ENCODE measurements at regions not wholly inside any gene's neighbourhood (a gene's known extent, or its start where the extent isn't known, plus 50 kb on each side); places are given as distances from the start of the nearest gene placed in this dataset.

GRCh38 chr14:53491884-53492277 is 338.8 kb upstream of the DDHD1 start:
- Histone ChIP-seq H2AFZ (ENCODE audit: insufficient read depth, low read depth, low read length, poor library complexity, severe bottlenecking) (no peak overlapping the region), H3K4me3 (replicated peaks in 1 of 3; ENCODE audit: low read depth in 2 of 3, low read length in 3 of 3) (no peak overlapping the region), H3K9ac (ENCODE audit: insufficient read depth, low read length, poor library complexity, severe bottlenecking) (no peak overlapping the region), H3K4me1 (ENCODE audit: control insufficient read depth in 1 of 2, insufficient read depth in 2 of 2, low read length in 2 of 2) (no peaks in the 10 kb centered on the region), H3K27ac (ENCODE audit: low read depth in 1 of 2, low read length in 2 of 2) (no peak overlapping the region), H3K79me2 (ENCODE audit: insufficient read depth, low read length) (no peaks in the 10 kb centered on the region), H4K20me1 (ENCODE audit: insufficient read depth, low read length) (no peaks in the 10 kb centered on the region), H3K27me3 (ENCODE audit: control insufficient read depth in 2 of 2, insufficient read depth in 2 of 2, low read length in 2 of 2) (no peaks in the 10 kb centered on the region), H3K4me2 (replicated peaks; ENCODE audit: extremely low read depth, low read length, poor library complexity, severe bottlenecking) (no peak overlapping the region), H3K36me3 (replicated peaks in 1 of 2; ENCODE audit: control insufficient read depth in 1 of 2, insufficient read depth in 2 of 2, low read length in 2 of 2) (no peaks in the 10 kb centered on the region), H3K9me3 (replicated peaks in 1 of 2; ENCODE audit: control insufficient read depth in 1 of 2, insufficient read depth in 1 of 2, low read length in 2 of 2) (no peaks in the 10 kb centered on the region)
- Mint-ChIP-seq H3K36me3 (no peaks in the 10 kb centered on the region), H3K27ac (no peak overlapping the region), H3K4me1 (no peaks in the 10 kb centered on the region), H3K27me3 (ENCODE audit: low read depth in 3 of 3) (peaks cover 0 to 1% (median 0%) of the 10 kb centered on the region in 3 donors), H3K4me3 (no peak overlapping the region), H3K9me3 (peaks cover 0 to 4% (median 2%) of the 10 kb centered on the region in 7 donors)
- intact Hi-C loops (cut with micrococcal nuclease), result no loop called here
- no peak for DNase-seq
- WGBS (ENCODE audit: insufficient coverage), result no CpG with 5 or more reads among the region's 5 CpGs
- no peak for TF ChIP-seq CTCF (IDR thresholded peaks at IDR 0.05)

GRCh38 chr14:53491256-53491883 is 338.2 kb upstream of the DDHD1 start:
- no peak for DNase-seq
- Histone ChIP-seq H3K36me3 (replicated peaks in 1 of 2; ENCODE audit: control insufficient read depth in 1 of 2, insufficient read depth in 2 of 2, low read length in 2 of 2) (no peaks in the 10 kb centered on the region), H3K4me3 (replicated peaks in 1 of 3; ENCODE audit: low read depth in 2 of 3, low read length in 3 of 3) (no peak overlapping the region), H3K9ac (ENCODE audit: insufficient read depth, low read length, poor library complexity, severe bottlenecking) (no peak overlapping the region), H3K27me3 (ENCODE audit: control insufficient read depth in 2 of 2, insufficient read depth in 2 of 2, low read length in 2 of 2) (no peaks in the 10 kb centered on the region), H3K4me1 (ENCODE audit: control insufficient read depth in 1 of 2, insufficient read depth in 2 of 2, low read length in 2 of 2) (no peaks in the 10 kb centered on the region), H3K9me3 (replicated peaks in 1 of 2; ENCODE audit: control insufficient read depth in 1 of 2, insufficient read depth in 1 of 2, low read length in 2 of 2) (no peaks in the 10 kb centered on the region), H3K4me2 (replicated peaks; ENCODE audit: extremely low read depth, low read length, poor library complexity, severe bottlenecking) (no peak overlapping the region), H2AFZ (ENCODE audit: insufficient read depth, low read depth, low read length, poor library complexity, severe bottlenecking) (no peak overlapping the region), H3K27ac (ENCODE audit: low read depth in 1 of 2, low read length in 2 of 2) (no peak overlapping the region), H3K79me2 (ENCODE audit: insufficient read depth, low read length) (no peaks in the 10 kb centered on the region), H4K20me1 (ENCODE audit: insufficient read depth, low read length) (no peaks in the 10 kb centered on the region)
- Mint-ChIP-seq H3K27me3 (ENCODE audit: low read depth in 3 of 3) (peaks cover 0 to 2% (median 1%) of the 10 kb centered on the region in 3 donors), H3K4me3 (no peak overlapping the region), H3K4me1 (no peaks in the 10 kb centered on the region), H3K9me3 (peaks cover 0 to 4% (median 0%) of the 10 kb centered on the region in 7 donors), H3K27ac (no peak overlapping the region), H3K36me3 (no peaks in the 10 kb centered on the region)
- intact Hi-C loops (cut with micrococcal nuclease), result no loop called here
- WGBS (ENCODE audit: insufficient coverage), result no CpG with 5 or more reads among the region's 3 CpGs
- no peak for TF ChIP-seq CTCF (IDR thresholded peaks at IDR 0.05)

All from CD14-positive monocyte (primary cell).